ENCODE measurements at regions not wholly inside any gene's neighbourhood (a gene's known extent, or its start where the extent isn't known, plus 50 kb on each side); places are given as distances from the start of the nearest gene placed in this dataset.

DNA sequence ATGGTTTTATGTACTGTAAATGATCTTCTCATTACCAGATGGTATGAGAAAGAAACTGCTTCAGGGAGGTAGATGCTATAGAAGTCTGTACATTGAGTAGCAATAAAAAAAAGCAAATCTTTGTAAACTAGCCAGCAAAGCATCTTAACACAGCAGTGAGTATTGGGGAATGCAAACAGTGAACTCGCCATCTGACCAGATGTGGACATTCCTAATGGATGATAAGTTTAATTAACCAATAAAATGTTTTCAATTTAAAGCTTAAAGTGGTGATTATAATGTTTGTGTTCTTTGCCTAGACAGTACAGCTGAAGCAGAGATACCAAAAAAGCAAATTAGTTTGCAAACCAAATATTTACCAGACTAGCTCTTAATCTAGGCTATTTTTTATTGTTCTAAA lies 1144.2 kb downstream of the FAT4 start:
- no peak for TF ChIP-seq POLR2A (IDR thresholded peaks at IDR 0.05)
- TF ChIP-seq, protein P1, sequence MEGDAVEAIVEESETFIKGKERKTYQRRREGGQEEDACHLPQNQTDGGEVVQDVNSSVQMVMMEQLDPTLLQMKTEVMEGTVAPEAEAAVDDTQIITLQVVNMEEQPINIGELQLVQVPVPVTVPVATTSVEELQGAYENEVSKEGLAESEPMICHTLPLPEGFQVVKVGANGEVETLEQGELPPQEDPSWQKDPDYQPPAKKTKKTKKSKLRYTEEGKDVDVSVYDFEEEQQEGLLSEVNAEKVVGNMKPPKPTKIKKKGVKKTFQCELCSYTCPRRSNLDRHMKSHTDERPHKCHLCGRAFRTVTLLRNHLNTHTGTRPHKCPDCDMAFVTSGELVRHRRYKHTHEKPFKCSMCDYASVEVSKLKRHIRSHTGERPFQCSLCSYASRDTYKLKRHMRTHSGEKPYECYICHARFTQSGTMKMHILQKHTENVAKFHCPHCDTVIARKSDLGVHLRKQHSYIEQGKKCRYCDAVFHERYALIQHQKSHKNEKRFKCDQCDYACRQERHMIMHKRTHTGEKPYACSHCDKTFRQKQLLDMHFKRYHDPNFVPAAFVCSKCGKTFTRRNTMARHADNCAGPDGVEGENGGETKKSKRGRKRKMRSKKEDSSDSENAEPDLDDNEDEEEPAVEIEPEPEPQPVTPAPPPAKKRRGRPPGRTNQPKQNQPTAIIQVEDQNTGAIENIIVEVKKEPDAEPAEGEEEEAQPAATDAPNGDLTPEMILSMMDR (IDR thresholded peaks at IDR 0.05) = no peak

Measured in lower leg skin (tissue), 3 donors.